H1 (cell line): ENCODE measurements at regions not wholly inside any gene's neighbourhood (a gene's known extent, or its start where the extent isn't known, plus 50 kb on each side); places are given as distances from the start of the nearest gene placed in this dataset.

Source experiments
- CTCF ChIA-PET: fragments of 300-600 bp; sonication (Branson Sonifier 250); formaldehyde crosslinking; loops from one replicate; lab custom pipeline; 2021; ENCODE audit not compliant: partially characterized antibody; lab: Charles Lee
- POLR2A ChIA-PET: fragments of 300-600 bp; sonication (Branson Sonifier 250); formaldehyde crosslinking; loops from one replicate; lab custom pipeline; 2021; ENCODE audit warnings: inconsistent platforms; ENCODE audit not compliant: partially characterized antibody; lab: Charles Lee
- DNase-seq, 2 experiments: peaks; one replicate each; pipeline versions ENCODE4 v3.0.0 to v3.0.0-alpha.2; 2010 to 2022; ENCODE audit warnings: low spot score in 2 of 2, low read depth in 1 of 2, mixed read lengths in 1 of 2
- FAIRE-seq: peaks from 2 replicates; lab custom pipeline; 2011; peaks lifted over from hg19 to GRCh38; lab: Jason Lieb, UNC
- H2AFZ ChIP-seq: 2 replicates; pipeline ENCODE4 v1.8.1; 2012; ENCODE audit warnings: low read length, inconsistent platforms
- H2AK5ac ChIP-seq: 2 replicates; pipeline ENCODE4 v1.6.1; 2013; ENCODE audit warnings: low read depth, low read length
- H2BK120ac ChIP-seq: replicated peaks from 2 replicates; pipeline ENCODE3; 2013; ENCODE audit warnings: low read depth, low read length, inconsistent platforms
- H2BK12ac ChIP-seq: 2 replicates; pipeline ENCODE4 v1.6.1; 2013; ENCODE audit warnings: low read depth, low read length
- H2BK15ac ChIP-seq: 2 replicates; pipeline ENCODE4 v1.6.1; 2013; ENCODE audit warnings: low read length
- H2BK20ac ChIP-seq: 2 replicates; pipeline ENCODE4 v1.6.1; 2013; ENCODE audit warnings: low read length
- H2BK5ac ChIP-seq: 2 replicates; pipeline ENCODE4 v1.6.1; 2013; ENCODE audit warnings: low read depth, low read length
- H3K14ac ChIP-seq: 2 replicates; pipeline ENCODE4 v1.6.1; 2013; ENCODE audit warnings: inconsistent platforms; ENCODE audit not compliant: insufficient read length
- H3K18ac ChIP-seq: 2 replicates; pipeline ENCODE4 v1.6.1; 2013; ENCODE audit warnings: low read length; ENCODE audit errors: extremely low read depth
- H3K23ac ChIP-seq: 2 replicates; pipeline ENCODE4 v1.6.1; 2013; ENCODE audit warnings: inconsistent platforms; ENCODE audit not compliant: insufficient read length
- H3K23me2 ChIP-seq: 2 replicates; pipeline ENCODE4 v1.6.1; 2013; ENCODE audit warnings: low read depth, low read length
- H3K27ac ChIP-seq: 2 replicates; pipeline ENCODE4 v1.6.1; 2011; ENCODE audit warnings: low read depth, low read length, inconsistent platforms
- H3K27me3 ChIP-seq, 4 experiments: replicated peaks in 1 of 4; 1 replicate in 1 of 4; 2 replicates in 3 of 4; pipeline versions ENCODE4 v1.6.1 to v1.8.1; 2011 to 2013; ENCODE audit warnings: low read length in 3 of 4, mild to moderate bottlenecking in 3 of 4, inconsistent platforms in 2 of 4, mixed read lengths in 2 of 4, moderate library complexity in 1 of 4; ENCODE audit not compliant: control insufficient read depth in 3 of 4, insufficient read depth in 3 of 4; ENCODE audit errors: extremely low read depth in 1 of 4
- H3K36me3 ChIP-seq, 4 experiments: 2 replicates each; pipeline versions ENCODE4 v1.6.1 to v1.8.1; 2011 to 2013; ENCODE audit warnings: mild to moderate bottlenecking in 4 of 4, low read length in 3 of 4, moderate library complexity in 2 of 4, control low read depth in 1 of 4, inconsistent platforms in 1 of 4; ENCODE audit not compliant: insufficient read depth in 4 of 4, control insufficient read depth in 2 of 4
- H3K4ac ChIP-seq: replicated peaks from 2 replicates; pipeline ENCODE3; 2013; ENCODE audit warnings: low read length, low read depth, mixed read lengths, inconsistent platforms; ENCODE audit not compliant: insufficient read length
- H3K4me1 ChIP-seq, 4 experiments: replicated peaks in 1 of 4; 1 replicate in 1 of 4; 2 replicates in 3 of 4; pipeline versions ENCODE4 v1.6.1 to v1.8.1; 2011 to 2013; ENCODE audit warnings: low read length in 3 of 4, inconsistent platforms in 2 of 4, mixed read lengths in 1 of 4; ENCODE audit not compliant: insufficient read depth in 4 of 4, control insufficient read depth in 3 of 4
- H3K4me2 ChIP-seq, 2 experiments: 2 replicates each; pipeline versions ENCODE4 v1.6.1 to v1.8.1; 2011 to 2013; ENCODE audit warnings: low read depth in 2 of 2, low read length in 2 of 2, control low read depth in 1 of 2, inconsistent platforms in 1 of 2, mild to moderate bottlenecking in 1 of 2; ENCODE audit not compliant: insufficient read depth in 1 of 2
- H3K4me3 ChIP-seq, 4 experiments: fragments of 200-600, 300-600 bp in 1 of 4; sonication (generic), shearing (Covaris generic), sonication (Bioruptor Twin) in 1 of 4; 2 replicates each; pipeline versions ENCODE4 v1.5.1 to v1.8.1; 2011 to 2016; ENCODE audit warnings: low read length in 4 of 4, low read depth in 3 of 4, control low read depth in 2 of 4, inconsistent platforms in 2 of 4, mild to moderate bottlenecking in 2 of 4, mixed read lengths in 1 of 4, moderate library complexity in 1 of 4; ENCODE audit not compliant: insufficient read depth in 2 of 4; ENCODE audit errors: extremely low read depth in 1 of 4
- H3K56ac ChIP-seq: replicated peaks from 2 replicates; pipeline ENCODE3; 2013; ENCODE audit warnings: low read depth, mild to moderate bottlenecking, mixed read lengths, low read length, inconsistent platforms; ENCODE audit not compliant: insufficient read length
- H3K79me1 ChIP-seq: 2 replicates; pipeline ENCODE4 v1.6.1; 2013; ENCODE audit warnings: low read depth, low read length, control low read depth
- H3K79me2 ChIP-seq, 2 experiments: 2 replicates each; pipeline versions ENCODE4 v1.6.1 to v1.8.1; 2012 to 2013; ENCODE audit warnings: low read length in 2 of 2, mild to moderate bottlenecking in 2 of 2, inconsistent platforms in 1 of 2; ENCODE audit not compliant: insufficient read depth in 2 of 2, control insufficient read depth in 1 of 2
- H3K9ac ChIP-seq, 4 experiments: replicated peaks in 1 of 4; 1 replicate in 1 of 4; 2 replicates in 3 of 4; pipeline versions ENCODE4 v1.6.1 to v1.8.1; 2011 to 2013; ENCODE audit warnings: low read depth in 3 of 4, low read length in 3 of 4, control low read depth in 2 of 4, mild to moderate bottlenecking in 2 of 4, moderate library complexity in 2 of 4, inconsistent platforms in 1 of 4; ENCODE audit errors: extremely low read depth in 1 of 4
- H3K9me3 ChIP-seq, 2 experiments: 2 replicates each; pipeline versions ENCODE4 v1.6.1 to v1.8.1; 2012 to 2013; ENCODE audit warnings: mild to moderate bottlenecking in 2 of 2, moderate library complexity in 2 of 2, control low read depth in 1 of 2, inconsistent platforms in 1 of 2, low read depth in 1 of 2, low read length in 1 of 2, mixed read lengths in 1 of 2; ENCODE audit not compliant: insufficient read depth in 2 of 2
- H4K20me1 ChIP-seq, 2 experiments: replicated peaks in 1 of 2; 2 replicates each; pipeline versions ENCODE3 to v1.8.1; 2011 to 2013; ENCODE audit warnings: inconsistent platforms in 2 of 2, low read length in 2 of 2, mild to moderate bottlenecking in 1 of 2; ENCODE audit not compliant: insufficient read depth in 2 of 2, control insufficient read depth in 1 of 2
- H4K5ac ChIP-seq: 2 replicates; pipeline ENCODE4 v1.6.1; 2013; ENCODE audit warnings: low read length, low read depth, mixed read lengths, inconsistent platforms; ENCODE audit not compliant: insufficient read length
- H4K8ac ChIP-seq: 2 replicates; pipeline ENCODE4 v1.8.0; 2013; ENCODE audit warnings: mild to moderate bottlenecking, moderate library complexity, low read length, inconsistent platforms; ENCODE audit not compliant: insufficient read depth; ENCODE audit errors: extremely low read depth
- H4K91ac ChIP-seq: replicated peaks from 2 replicates; pipeline ENCODE3; 2013; ENCODE audit warnings: low read length, mixed read lengths, inconsistent platforms; ENCODE audit not compliant: insufficient read length
- ASH2L ChIP-seq: fragments of 200-600, 300-600 bp; sonication (generic); IDR thresholded peaks from one replicate; pipeline ENCODE4 v1.7.1; 2017; ENCODE audit warnings: low read length
- ATF2 ChIP-seq: IDR thresholded peaks from 2 replicates; pipeline ENCODE4 v1.6.1; 2012; ENCODE audit warnings: low read length, inconsistent platforms
- CTCF ChIP-seq, 3 experiments: IDR thresholded peaks; 1 replicate in 2 of 3; 2 replicates in 1 of 3; pipeline versions ENCODE4 v1.5.1 to v1.6.1; 2011; ENCODE audit warnings: low read length in 3 of 3, mild to moderate bottlenecking in 3 of 3, inconsistent platforms in 2 of 3, low read depth in 1 of 3, moderate library complexity in 1 of 3; ENCODE audit not compliant: insufficient read depth in 1 of 3; ENCODE audit errors: control extremely low read depth in 1 of 3
- EP300 ChIP-seq, 2 experiments: IDR thresholded peaks; 1 replicate in 1 of 2; 2 replicates in 1 of 2; pipeline ENCODE4 v1.6.1; 2011 to 2012; ENCODE audit warnings: low read depth in 2 of 2, low read length in 2 of 2, mild to moderate bottlenecking in 2 of 2, borderline replicate concordance in 1 of 2, inconsistent platforms in 1 of 2, moderate library complexity in 1 of 2
- JUN ChIP-seq: IDR thresholded peaks from 2 replicates; pipeline ENCODE4 v1.6.1; 2011; ENCODE audit warnings: low read depth, mild to moderate bottlenecking, improper control_type of control experiment, low read length
- KDM5A ChIP-seq: fragments of 200-600 bp; IDR thresholded peaks from 2 replicates; pipeline ENCODE4 v1.7.1; 2012; ENCODE audit warnings: mild to moderate bottlenecking, low read length, inconsistent platforms, mixed read lengths
- SIN3A ChIP-seq, 2 experiments: IDR thresholded peaks in 1 of 2; conservative IDR thresholded peaks in 1 of 2; 2 replicates each; pipeline ENCODE4 v1.6.1; 2011 to 2012; ENCODE audit warnings: low read length in 2 of 2, improper control_type of control experiment in 1 of 2, low read depth in 1 of 2, mild to moderate bottlenecking in 1 of 2
- SIRT6 ChIP-seq: IDR thresholded peaks from one replicate; pipeline ENCODE4 v1.7.1; 2012; ENCODE audit warnings: low read length, inconsistent platforms
- TAF7 ChIP-seq: optimal IDR thresholded peaks from 2 replicates; pipeline ENCODE3; 2011; ENCODE audit warnings: low read depth, mild to moderate bottlenecking, inconsistent platforms, low read length, moderate library complexity, borderline replicate concordance
- YY1 ChIP-seq: IDR thresholded peaks from 2 replicates; pipeline ENCODE4 v1.6.1; 2011; ENCODE audit warnings: low read depth, mild to moderate bottlenecking, low read length
- WGBS, 2 experiments: shearing (Covaris generic) in 1 of 2; methylation state at CpG; one replicate each; pipeline versions ENCODE4 v1.1.6 to v1.1.7; 2013 to 2015; ENCODE audit warnings: low lambda C conversion rate in 2 of 2, mixed read lengths in 2 of 2, inconsistent platforms in 1 of 2, low coverage in 1 of 2, missing lambda C conversion rate in 1 of 2; ENCODE audit not compliant: insufficient replicate concordance in 2 of 2, insufficient coverage in 1 of 2, insufficient read length in 1 of 2; ENCODE audit errors: extremely low coverage in 1 of 2, missing lambda C conversion rate in 1 of 2; 5-methylcytosine and 5-hydroxymethylcytosine counted together

DNA sequence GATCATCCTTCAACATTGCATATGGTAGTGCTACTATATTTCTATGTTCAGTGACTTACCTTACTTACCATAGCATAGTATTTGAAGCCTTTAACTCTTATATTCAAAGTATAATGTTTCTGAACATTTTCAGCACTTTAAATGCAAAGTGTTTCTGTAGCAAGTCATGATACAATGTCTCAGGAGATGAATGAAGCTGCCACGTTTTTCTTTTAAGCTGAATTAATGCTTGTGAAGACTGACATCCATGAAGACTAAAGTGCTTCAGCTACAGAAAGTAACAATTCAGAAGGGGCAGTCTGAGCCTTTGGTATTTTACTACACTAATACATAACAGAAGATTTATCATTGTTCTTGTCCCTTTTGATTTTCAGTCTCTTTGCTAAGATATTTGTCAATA, 709.1 kb upstream of the ARRDC3 start:
- Histone ChIP-seq H3K4me3 (no peak overlapping the region), H3K27ac (no peak overlapping the region), H2BK15ac (no peak overlapping the region), H3K79me1 (no peaks in the 10 kb centered on the region), H4K91ac (no peak overlapping the region), H2BK20ac (no peak overlapping the region), H3K79me2 (no peaks in the 10 kb centered on the region), H3K9me3 (0 out of 4 replicates have a peak, but pooled peaks cover 0 to 2% of the 10 kb centered on the region in 2 experiments), H2BK12ac (no peak overlapping the region), H3K23me2 (no peaks in the 10 kb centered on the region), H3K27me3 (no peaks in the 10 kb centered on the region), H2BK5ac (no peak overlapping the region), H3K9ac (no peak overlapping the region), H4K8ac (no peak overlapping the region), H2BK120ac (no peak overlapping the region), H3K14ac (no peak overlapping the region), H4K5ac (no peak overlapping the region), H3K4me1 (no peaks in the 10 kb centered on the region), H3K18ac (no peak overlapping the region), H3K56ac (no peak overlapping the region), H3K4me2 (no peak overlapping the region), H3K23ac (no peak overlapping the region), H2AFZ (no peak overlapping the region), H4K20me1 (no peaks in the 10 kb centered on the region), H2AK5ac (no peak overlapping the region), H3K4ac (no peak overlapping the region), H3K36me3 (no peaks in the 10 kb centered on the region)
- ChIA-PET POLR2A (no interaction called here), CTCF (interaction anchor here (1.2 kb wide), 1 partner anchor 68 kb away, joined by 3 read pairs; no protein-coding TSS in a partner anchor)
- WGBS, 2 experiments = 67% methylated on average over 1 of the region's 1 CpG; no CpG with 5 or more reads in 1 of the 2 experiments
- DNase-seq = no peak
- no peak for FAIRE-seq
- TF ChIP-seq ASH2L (no peak), KDM5A (no peak), SIN3A (conservative IDR thresholded peaks at IDR 0.05 in 1 of 2, IDR thresholded peaks at IDR 0.05 in 1 of 2; ENCODE audit: low read depth in 1 of 2, low read length in 2 of 2) (no peak), TAF7 (no peak), YY1 (no peak), EP300 (IDR thresholded peaks at IDR 0.05; ENCODE audit: borderline replicate concordance in 1 of 2, low read depth in 2 of 2, low read length in 2 of 2) (no peak), JUN (no peak), ATF2 (no peak), SIRT6 (no peak), CTCF (IDR thresholded peaks at IDR 0.05; ENCODE audit: control extremely low read depth in 1 of 3, insufficient read depth in 1 of 3, low read depth in 1 of 3, low read length in 3 of 3) (no peak)
